GM23338 (cell line): ENCODE measurements at regions not wholly inside any gene's neighbourhood (a gene's known extent, or its start where the extent isn't known, plus 50 kb on each side); places are given as distances from the start of the nearest gene placed in this dataset.

Source experiments
- ATAC-seq: fragments of 200-7000 bp; cut with Tn5 transposase; 3 replicates; pipeline ENCODE4 v1.9.1; 2020
- DNase-seq: peaks from one replicate; pipeline ENCODE4 v3.0.0-alpha.2; 2015; ENCODE audit warnings: low spot score
- H2AFZ ChIP-seq: fragments of 200-600 bp; sonication (generic); 2 replicates; pipeline ENCODE4 v1.8.0; 2016; ENCODE audit warnings: antibody characterized with exemption, mild to moderate bottlenecking, moderate library complexity
- H3F3A ChIP-seq: fragments of 200-600 bp; sonication (generic); replicated peaks from 2 replicates; pipeline ENCODE4 v1.8.0; 2017; ENCODE audit warnings: antibody characterized with exemption, mixed run types, low read depth
- H3K27ac ChIP-seq: fragments of 200-600 bp; sonication (generic); 2 replicates; pipeline ENCODE4 v1.6.1; 2016; ENCODE audit warnings: low read depth
- H3K27me3 ChIP-seq: fragments of 200-600 bp; sonication (generic); 2 replicates; pipeline ENCODE4 v1.8.0; 2016; ENCODE audit warnings: mild to moderate bottlenecking, mixed run types, moderate library complexity; ENCODE audit not compliant: insufficient read depth
- H3K36me3 ChIP-seq: fragments of 200-600 bp; sonication (generic); 2 replicates; pipeline ENCODE4 v1.8.0; 2016; ENCODE audit warnings: mild to moderate bottlenecking; ENCODE audit not compliant: insufficient read depth
- H3K4me1 ChIP-seq: fragments of 200-600 bp; sonication (generic); 2 replicates; pipeline ENCODE4 v1.8.0; 2016; ENCODE audit warnings: mild to moderate bottlenecking, moderate library complexity; ENCODE audit not compliant: insufficient read depth
- H3K4me2 ChIP-seq: fragments of 200-600 bp; sonication (generic); 2 replicates; pipeline ENCODE4 v1.7.1; 2017; ENCODE audit warnings: mixed run types
- H3K4me3 ChIP-seq: fragments of 200-600 bp; sonication (generic); 2 replicates; pipeline ENCODE4 v1.6.1; 2016; ENCODE audit warnings: mixed run types
- H3K79me2 ChIP-seq: fragments of 200-600 bp; sonication (generic); replicated peaks from 2 replicates; pipeline ENCODE4 v1.8.0; 2017; ENCODE audit warnings: mild to moderate bottlenecking; ENCODE audit not compliant: insufficient read depth
- H3K9me2 ChIP-seq: fragments of 200-600 bp; sonication (generic); 2 replicates; pipeline ENCODE4 v1.8.0; 2017; ENCODE audit not compliant: insufficient read depth
- H4K20me1 ChIP-seq: fragments of 200-600 bp; sonication (generic); replicated peaks from 2 replicates; pipeline ENCODE4 v1.8.0; 2017; ENCODE audit warnings: mild to moderate bottlenecking; ENCODE audit not compliant: insufficient read depth
- H3K27ac Mint-ChIP-seq: 2 replicates; pipeline ENCODE4 v1.8.0; 2020; ENCODE audit warnings: inconsistent platforms, mild to moderate bottlenecking, moderate library complexity, mixed read lengths
- H3K27me3 Mint-ChIP-seq: 3 replicates; pipeline ENCODE4 v1.8.0; 2022; ENCODE audit warnings: low read depth, mild to moderate bottlenecking, moderate library complexity, mixed read lengths, inconsistent platforms; ENCODE audit not compliant: insufficient read depth, poor library complexity
- H3K36me3 Mint-ChIP-seq: 3 replicates; pipeline ENCODE4 v1.8.0; 2021; ENCODE audit warnings: low read depth, mild to moderate bottlenecking, inconsistent platforms, moderate library complexity, mixed read lengths
- H3K4me1 Mint-ChIP-seq: 3 replicates; pipeline ENCODE4 v1.8.0; 2020; ENCODE audit warnings: mild to moderate bottlenecking, inconsistent platforms, mixed read lengths
- H3K4me3 Mint-ChIP-seq: 3 replicates; pipeline ENCODE4 v1.8.0; 2021; ENCODE audit warnings: moderate library complexity, mild to moderate bottlenecking, inconsistent platforms, mixed read lengths
- H3K9me3 Mint-ChIP-seq: 3 replicates; pipeline ENCODE4 v1.8.0; 2020; ENCODE audit warnings: moderate library complexity, mild to moderate bottlenecking, inconsistent platforms, mixed read lengths
- POLR2AphosphoS5 ChIP-seq: IDR thresholded peaks from 2 replicates; pipeline ENCODE4 v1.6.1; 2016; ENCODE audit warnings: antibody characterized with exemption, low read depth

GRCh38 chr18:27235218-27235870 is 50.2 kb upstream of the CHST9 start:
- no peak overlapping the region for H3K27ac Mint-ChIP-seq
- H3K36me3 Mint-ChIP-seq, result no peaks in the 10 kb centered on the region
- no peak for TF ChIP-seq POLR2AphosphoS5
- H3K4me1 ChIP-seq, result peaks cover 29% of the 10 kb centered on the region
- H3K4me1 Mint-ChIP-seq, result peaks cover 24% of the 10 kb centered on the region
- no peaks in the 10 kb centered on the region for H3K36me3 ChIP-seq
- DNase-seq (no peak), ATAC-seq (no peak)
- H3K4me2 ChIP-seq, result no peak overlapping the region
- H2AFZ ChIP-seq, result no peak overlapping the region
- no peaks in the 10 kb centered on the region for H3F3A ChIP-seq
- no peak overlapping the region for H3K4me3 Mint-ChIP-seq
- no peaks in the 10 kb centered on the region for H4K20me1 ChIP-seq
- no peaks in the 10 kb centered on the region for H3K79me2 ChIP-seq
- H3K9me2 ChIP-seq, result peaks cover 6% of the 10 kb centered on the region; the same call in 1 of the 2 replicates
- H3K9me3 Mint-ChIP-seq, result no peaks in the 10 kb centered on the region
- no peak overlapping the region for H3K27ac ChIP-seq
- no peaks in the 10 kb centered on the region for H3K27me3 Mint-ChIP-seq
- H3K27me3 ChIP-seq, result no peaks in the 10 kb centered on the region
- no peak overlapping the region for H3K4me3 ChIP-seq
